Endothelial cell of umbilical vein (primary cell): ENCODE measurements at regions not wholly inside any gene's neighbourhood (a gene's known extent, or its start where the extent isn't known, plus 50 kb on each side); places are given as distances from the start of the nearest gene placed in this dataset.

Experiments
- BruUV-seq: library from RNA; stranded (reverse); fragments of 400-500 nt; replicated peaks from 2 replicates; lab custom pipeline; 2021; lab: Mats Ljungman, UMichigan
- CTCF ChIA-PET: fragments of 300-600, 350-600 bp; sonication (Branson Sonifier 250); formaldehyde crosslinking; loops from one replicate; lab custom pipeline; 2021; ENCODE audit warnings: antibody characterized with exemption, inconsistent platforms; lab: Charles Lee
- POLR2A ChIA-PET: fragments of 300-600, 350-600 bp; sonication (Branson Sonifier 250); formaldehyde crosslinking; loops from one replicate; lab custom pipeline; 2021; ENCODE audit warnings: antibody characterized with exemption, inconsistent platforms; lab: Charles Lee
- DNase-seq: peaks from one replicate; pipeline ENCODE4 v3.0.0-alpha.2; 2011; ENCODE audit warnings: low read depth, low spot score
- FAIRE-seq: peaks from 2 replicates; lab custom pipeline; 2011; peaks lifted over from hg19 to GRCh38; lab: Jason Lieb, UNC
- H2AFZ ChIP-seq: 2 replicates; pipeline ENCODE4 v1.6.0; 2012; ENCODE audit warnings: low read depth, low read length, control low read depth, inconsistent platforms
- H3K27ac ChIP-seq: 2 replicates; pipeline ENCODE4 v1.5.1; 2011; ENCODE audit warnings: low read depth, mild to moderate bottlenecking, control low read depth, low read length, moderate library complexity; ENCODE audit not compliant: insufficient read depth
- H3K27me3 ChIP-seq, 2 experiments: 2 replicates each; pipeline versions ENCODE4 v1.6.0 to v1.6.1; 2011; ENCODE audit warnings: low read length in 2 of 2, mixed read lengths in 1 of 2; ENCODE audit not compliant: control insufficient read depth in 2 of 2, insufficient read depth in 2 of 2
- H3K36me3 ChIP-seq, 2 experiments: 2 replicates in 1 of 2; 3 replicates in 1 of 2; pipeline ENCODE4 v1.5.1; 2011; ENCODE audit warnings: low read length in 2 of 2, mild to moderate bottlenecking in 1 of 2, moderate library complexity in 1 of 2; ENCODE audit not compliant: control insufficient read depth in 2 of 2, insufficient read depth in 2 of 2; ENCODE audit errors: extremely low read depth in 1 of 2
- H3K4me1 ChIP-seq: 3 replicates; pipeline ENCODE4 v1.5.1; 2011; ENCODE audit warnings: mild to moderate bottlenecking, low read length; ENCODE audit not compliant: control insufficient read depth, insufficient read depth; ENCODE audit errors: extremely low read depth
- H3K4me2 ChIP-seq: 2 replicates; pipeline ENCODE4 v1.6.1; 2011; ENCODE audit warnings: low read length, control low read depth, mixed read lengths; ENCODE audit not compliant: insufficient read depth
- H3K4me3 ChIP-seq, 3 experiments: fragments of 200-600 bp in 1 of 3; sonication (generic), shearing (Covaris generic) in 1 of 3; replicated peaks in 1 of 3; 2 replicates each; pipeline ENCODE4 v1.5.1; 2011 to 2016; ENCODE audit warnings: control low read depth in 3 of 3, low read length in 3 of 3, mild to moderate bottlenecking in 2 of 3, inconsistent platforms in 1 of 3, low read depth in 1 of 3, moderate library complexity in 1 of 3; ENCODE audit not compliant: insufficient read depth in 1 of 3
- H3K79me2 ChIP-seq: 2 replicates; pipeline ENCODE4 v1.6.0; 2012; ENCODE audit warnings: low read length, inconsistent platforms; ENCODE audit not compliant: control insufficient read depth, insufficient read depth
- H3K9ac ChIP-seq: replicated peaks from 2 replicates; pipeline ENCODE3; 2011; ENCODE audit warnings: low read length, control low read depth; ENCODE audit not compliant: insufficient read depth; ENCODE audit errors: extremely low read depth
- H3K9me1 ChIP-seq: replicated peaks from 3 replicates; pipeline ENCODE4 v1.6.0; 2011; ENCODE audit warnings: mild to moderate bottlenecking, low read length; ENCODE audit not compliant: control insufficient read depth, insufficient read depth; ENCODE audit errors: extremely low read depth
- H3K9me3 ChIP-seq: replicated peaks from 2 replicates; pipeline ENCODE4 v1.5.1; 2012; ENCODE audit warnings: low read length, inconsistent platforms; ENCODE audit not compliant: control insufficient read depth, insufficient read depth
- H4K20me1 ChIP-seq: replicated peaks from 2 replicates; pipeline ENCODE3; 2011; ENCODE audit warnings: mild to moderate bottlenecking, low read length; ENCODE audit not compliant: control insufficient read depth, insufficient read depth; ENCODE audit errors: extremely low read depth
- JUN ChIP-seq: IDR thresholded peaks from 2 replicates; pipeline ENCODE4 v1.6.1; 2011; ENCODE audit warnings: borderline replicate concordance, low read depth; ENCODE audit not compliant: insufficient read length, insufficient read depth
- dilution Hi-C: fragments of 300-500 bp; cut with MboI; formaldehyde crosslinking; loops from one replicate; pipeline ENCODE4 v1.15.0; 2019; ENCODE audit warnings: low sequenced_read_pairs; ENCODE audit not compliant: extremely low pct_ligation_motif_present
- intact Hi-C: fragments of 100-400 bp; cut with micrococcal nuclease; formaldehyde crosslinking; loops from one replicate; pipeline ENCODE4 v1.10.0; 2022

DNA sequence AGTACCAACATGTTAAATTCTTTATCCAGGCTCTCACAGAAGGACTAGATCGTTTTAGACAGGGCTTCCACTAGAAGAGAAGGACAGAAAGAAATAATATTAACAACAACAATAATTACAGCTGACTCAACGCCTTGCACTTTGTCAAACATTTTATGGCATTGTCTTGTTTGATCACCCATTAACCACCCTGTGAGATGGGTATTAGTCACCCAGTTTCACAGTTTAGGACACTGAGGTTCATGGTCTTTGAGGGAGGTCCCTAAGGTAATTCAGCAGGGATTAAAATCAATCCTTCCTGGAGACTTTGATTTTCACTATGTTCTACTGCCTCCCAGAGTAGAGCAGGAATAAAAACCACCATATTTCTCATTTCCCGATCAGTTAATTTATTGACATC is 51.4 kb upstream of the BNC2 start:
- DNase-seq = no peak
- H3K27me3 ChIP-seq = no peaks in the 10 kb centered on the region
- H3K4me1 ChIP-seq = no peaks in the 10 kb centered on the region
- TF ChIP-seq JUN = no peak
- no peaks in the 10 kb centered on the region for H3K9me3 ChIP-seq
- dilution Hi-C loops = no loop called here
- no peaks in the 10 kb centered on the region for H3K36me3 ChIP-seq
- no peak overlapping the region for H3K9ac ChIP-seq
- no peak overlapping the region for H3K4me2 ChIP-seq
- no peak overlapping the region for H3K27ac ChIP-seq
- H3K4me3 ChIP-seq = no peak overlapping the region
- H4K20me1 ChIP-seq = no peaks in the 10 kb centered on the region
- H3K79me2 ChIP-seq = no peaks in the 10 kb centered on the region
- ChIA-PET CTCF (interaction anchor here (1.2 kb wide), 1 partner anchor 22 kb away, joined by 3 read pairs; no protein-coding TSS in a partner anchor), POLR2A (no interaction called here)
- no peak overlapping the region for H2AFZ ChIP-seq
- BruUV-seq = no TSS peak
- FAIRE-seq = no peak
- intact Hi-C loops = loop anchor here (1.0 kb wide), 1 partner anchor 730 kb away; no protein-coding TSS in a partner anchor
- H3K9me1 ChIP-seq = no peaks in the 10 kb centered on the region
